ENCODE measurements at regions not wholly inside any gene's neighbourhood (a gene's known extent, or its start where the extent isn't known, plus 50 kb on each side); places are given as distances from the start of the nearest gene placed in this dataset.

DNA sequence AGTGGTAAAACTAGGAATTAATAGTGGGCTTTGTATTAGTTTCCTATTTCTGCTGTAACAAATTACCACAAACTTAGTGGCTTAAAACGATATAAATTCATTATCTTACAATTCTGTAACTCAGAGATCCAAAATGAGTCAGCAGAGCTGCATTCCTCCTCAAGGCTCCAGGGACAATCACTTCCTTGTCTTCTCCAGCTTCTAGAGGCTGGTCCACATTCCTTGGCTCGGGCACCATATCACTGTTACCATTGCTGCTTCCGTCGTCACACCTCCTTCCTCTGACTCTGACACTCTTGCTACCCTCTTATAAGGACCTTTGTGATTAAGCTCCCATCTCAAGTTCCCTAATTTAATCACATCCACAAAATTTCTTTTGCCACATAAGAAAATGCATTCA is 567.8 kb upstream of the KLHL29 start:
- dilution Hi-C loops (cut with HindIII; ENCODE audit: low sequenced_read_pairs, unreplicated experiment), result no loop called here
- Histone ChIP-seq H3K9ac (ENCODE audit: low read depth, low read length) (no peak overlapping the region), H2BK120ac (ENCODE audit: low read depth, low read length) (no peak overlapping the region), H2AK9ac (replicated peaks; ENCODE audit: low read depth, low read length, poor library complexity) (no peak overlapping the region), H3K27me3 (ENCODE audit: control insufficient read depth, insufficient read depth, low read length) (no peaks in the 10 kb centered on the region), H3K14ac (replicated peaks; ENCODE audit: low read depth, low read length) (no peak overlapping the region), H3K4me3 (ENCODE audit: insufficient read depth, low read depth, low read length) (no peak overlapping the region), H2BK20ac (ENCODE audit: low read depth, low read length) (no peak overlapping the region), H3K9me3 (ENCODE audit: control insufficient read depth, insufficient read depth, low read length) (peaks cover 12% of the 10 kb centered on the region), H3K4ac (ENCODE audit: low read depth, low read length) (no peak overlapping the region), H3K4me1 (ENCODE audit: control insufficient read depth, insufficient read depth, low read length) (no peaks in the 10 kb centered on the region), H4K20me1 (ENCODE audit: insufficient read depth, low read length) (no peaks in the 10 kb centered on the region), H2AFZ (replicated peaks; ENCODE audit: low read length, poor library complexity) (no peak overlapping the region), H4K5ac (ENCODE audit: low read depth, low read length) (no peak overlapping the region), H3K79me1 (ENCODE audit: low read depth in 1 of 2, low read length in 2 of 2) (no peaks in the 10 kb centered on the region), H2BK5ac (ENCODE audit: low read depth, low read length, poor library complexity, severe bottlenecking) (no peak overlapping the region), H3K9me1 (ENCODE audit: insufficient read depth, low read length) (no peaks in the 10 kb centered on the region), H4K8ac (ENCODE audit: low read depth in 2 of 2, low read length in 2 of 2) (no peak overlapping the region), H3K56ac (ENCODE audit: extremely low read depth, insufficient read depth, low read length) (no peak overlapping the region), H4K91ac (ENCODE audit: insufficient read depth, low read depth, low read length) (no peak overlapping the region), H3K36me3 (ENCODE audit: control insufficient read depth, insufficient read depth, low read length) (no peaks in the 10 kb centered on the region), H3K4me2 (ENCODE audit: low read depth, low read length) (no peak overlapping the region), H3K23ac (ENCODE audit: low read depth, low read length) (no peak overlapping the region), H2AK5ac (ENCODE audit: low read depth, low read length) (no peak overlapping the region), H3K18ac (ENCODE audit: low read depth, low read length) (no peak overlapping the region), H2BK15ac (ENCODE audit: low read depth, low read length) (no peak overlapping the region), H3K27ac (ENCODE audit: insufficient read depth, low read length) (no peak overlapping the region)
- CTCF ChIA-PET, result no interaction called here
- BruUV-seq (replicated peaks), result no TSS peak
- POLR2A ChIA-PET (ENCODE audit: unreplicated experiment), result no interaction called here
- DNase-seq (no peak), ATAC-seq (ENCODE audit: low read depth) (no peak)
- TF ChIP-seq MAZ (IDR thresholded peaks at IDR 0.05; ENCODE audit: borderline replicate concordance, low read depth, low read length), result no peak
- TF ChIP-seq CEBPB (IDR thresholded peaks at IDR 0.05; ENCODE audit: low read depth, low read length), result no peak
- TF ChIP-seq MAFK (IDR thresholded peaks at IDR 0.05; ENCODE audit: low read depth, low read length), result no peak
- no peak for TF ChIP-seq RCOR1 (IDR thresholded peaks at IDR 0.05; ENCODE audit: insufficient replicate concordance, low read length)
- TF ChIP-seq, protein P1, sequence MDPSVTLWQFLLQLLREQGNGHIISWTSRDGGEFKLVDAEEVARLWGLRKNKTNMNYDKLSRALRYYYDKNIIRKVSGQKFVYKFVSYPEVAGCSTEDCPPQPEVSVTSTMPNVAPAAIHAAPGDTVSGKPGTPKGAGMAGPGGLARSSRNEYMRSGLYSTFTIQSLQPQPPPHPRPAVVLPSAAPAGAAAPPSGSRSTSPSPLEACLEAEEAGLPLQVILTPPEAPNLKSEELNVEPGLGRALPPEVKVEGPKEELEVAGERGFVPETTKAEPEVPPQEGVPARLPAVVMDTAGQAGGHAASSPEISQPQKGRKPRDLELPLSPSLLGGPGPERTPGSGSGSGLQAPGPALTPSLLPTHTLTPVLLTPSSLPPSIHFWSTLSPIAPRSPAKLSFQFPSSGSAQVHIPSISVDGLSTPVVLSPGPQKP (IDR thresholded peaks at IDR 0.05; ENCODE audit: borderline replicate concordance, low read depth, low read length), result no peak
- TF ChIP-seq, protein P2, sequence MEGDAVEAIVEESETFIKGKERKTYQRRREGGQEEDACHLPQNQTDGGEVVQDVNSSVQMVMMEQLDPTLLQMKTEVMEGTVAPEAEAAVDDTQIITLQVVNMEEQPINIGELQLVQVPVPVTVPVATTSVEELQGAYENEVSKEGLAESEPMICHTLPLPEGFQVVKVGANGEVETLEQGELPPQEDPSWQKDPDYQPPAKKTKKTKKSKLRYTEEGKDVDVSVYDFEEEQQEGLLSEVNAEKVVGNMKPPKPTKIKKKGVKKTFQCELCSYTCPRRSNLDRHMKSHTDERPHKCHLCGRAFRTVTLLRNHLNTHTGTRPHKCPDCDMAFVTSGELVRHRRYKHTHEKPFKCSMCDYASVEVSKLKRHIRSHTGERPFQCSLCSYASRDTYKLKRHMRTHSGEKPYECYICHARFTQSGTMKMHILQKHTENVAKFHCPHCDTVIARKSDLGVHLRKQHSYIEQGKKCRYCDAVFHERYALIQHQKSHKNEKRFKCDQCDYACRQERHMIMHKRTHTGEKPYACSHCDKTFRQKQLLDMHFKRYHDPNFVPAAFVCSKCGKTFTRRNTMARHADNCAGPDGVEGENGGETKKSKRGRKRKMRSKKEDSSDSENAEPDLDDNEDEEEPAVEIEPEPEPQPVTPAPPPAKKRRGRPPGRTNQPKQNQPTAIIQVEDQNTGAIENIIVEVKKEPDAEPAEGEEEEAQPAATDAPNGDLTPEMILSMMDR (conservative IDR thresholded peaks at IDR 0.05; ENCODE audit: low read depth, low read length), result no peak
- TF ChIP-seq POLR2A (IDR thresholded peaks at IDR 0.05; ENCODE audit: low read depth, low read length), result no peak
- no peak for TF ChIP-seq FOS (IDR thresholded peaks at IDR 0.05; ENCODE audit: low read depth, low read length)
- TF ChIP-seq MXI1 (IDR thresholded peaks at IDR 0.05; ENCODE audit: borderline replicate concordance, low read depth, low read length), result no peak
- no peak for TF ChIP-seq SMC3 (IDR thresholded peaks at IDR 0.05; ENCODE audit: low read depth, low read length)
- intact Hi-C loops (cut with micrococcal nuclease), result no loop called here
- in situ Hi-C loops (cut with MboI; ENCODE audit: low sequenced_read_pairs), result no loop called here
- WGBS, 2 experiments (ENCODE audit: extremely low coverage in 2 of 2, insufficient read length in 1 of 2), result no CpG with 5 or more reads among the region's 4 CpGs

Measured in IMR-90 (cell line).